HG03095 (cell line): ENCODE measurements at regions not wholly inside any gene's neighbourhood (a gene's known extent, or its start where the extent isn't known, plus 50 kb on each side); places are given as distances from the start of the nearest gene placed in this dataset.
"Not testable (repeated sequence)": the region's sequence is repeated elsewhere in the genome, so short reads cannot be mapped to it uniquely, and the experiment has no call there.

Source experiments
- ATAC-seq: cut with Tn5 transposase; IDR thresholded peaks from one replicate; pipeline ENCODE4 v1.9.1; 2021; ENCODE audit warnings: moderate library complexity; ENCODE audit not compliant: unreplicated experiment

GRCh38 chr3:106071306-106071705, 202.5 kb upstream of the CBLB start:
- no peak for ATAC-seq

GRCh38 chr3:106072596-106072995, 203.8 kb upstream of the CBLB start:
- ATAC-seq = not testable (repeated sequence)

GRCh38 chr3:106073806-106074205, 205.0 kb upstream of the CBLB start:
- ATAC-seq = not testable (repeated sequence)

GRCh38 chr3:106075731-106076130, 206.9 kb upstream of the CBLB start:
- not testable (repeated sequence) for ATAC-seq

GRCh38 chr3:106078635-106079034, 209.8 kb upstream of the CBLB start:
- no peak for ATAC-seq

GRCh38 chr3:106082616-106083015, 213.8 kb upstream of the CBLB start:
- ATAC-seq = no peak

- no peak for ATAC-seq
Observed at GRCh38 chr3:106083207-106083606, 214.4 kb upstream of the CBLB start.

GRCh38 chr3:106083854-106084253, 215.0 kb upstream of the CBLB start:
- no peak for ATAC-seq

GRCh38 chr3:106086038-106086437, 217.2 kb upstream of the CBLB start:
- no peak for ATAC-seq

- ATAC-seq = no peak
Observed at GRCh38 chr3:106086636-106087035, 217.8 kb upstream of the CBLB start.

- ATAC-seq = no peak
Observed at GRCh38 chr3:106088304-106088703, 219.5 kb upstream of the CBLB start.

GRCh38 chr3:106088899-106089298, 220.1 kb upstream of the CBLB start:
- ATAC-seq = no peak

GRCh38 chr3:106089806-106090205, 221.0 kb upstream of the CBLB start:
- ATAC-seq = no peak

GRCh38 chr3:106092792-106093191, 224.0 kb upstream of the CBLB start:
- ATAC-seq = no peak

- no peak for ATAC-seq
Observed at GRCh38 chr3:106093616-106094015, 224.8 kb upstream of the CBLB start.

GRCh38 chr3:106097817-106098435, 229.1 kb upstream of the CBLB start:
- ATAC-seq = no peak

GRCh38 chr3:106103383-106103782, 234.6 kb upstream of the CBLB start:
- no peak for ATAC-seq

GRCh38 chr3:106104078-106104477, 235.3 kb upstream of the CBLB start:
- no peak for ATAC-seq

- no peak for ATAC-seq
Observed at GRCh38 chr3:106108925-106109324, 240.1 kb upstream of the CBLB start.

- not testable (repeated sequence) for ATAC-seq
Observed at GRCh38 chr3:106112561-106112960, 243.7 kb upstream of the CBLB start.

- no peak for ATAC-seq
Observed at GRCh38 chr3:106113747-106114146, 244.9 kb upstream of the CBLB start.

GRCh38 chr3:106114220-106114619, 245.4 kb upstream of the CBLB start:
- ATAC-seq = no peak

GRCh38 chr3:106114848-106115247, 246.0 kb upstream of the CBLB start:
- no peak for ATAC-seq
